Hematopoietic multipotent progenitor cell treated with erythropoietin and hydrocortisone succinate and interleukin-3 and kit ligand, for 6 days (in vitro differentiated cells): ENCODE measurements at regions not wholly inside any gene's neighbourhood (a gene's known extent, or its start where the extent isn't known, plus 50 kb on each side); places are given as distances from the start of the nearest gene placed in this dataset.

Experiments
- DNase-seq: peaks from one replicate; pipeline ENCODE4 v3.0.0-alpha.2; 2015

- no peak for DNase-seq
Measured at GRCh38 chr2:126775300-126775985, 119.5 kb downstream of the GYPC start.

- DNase-seq, result no peak
Measured at GRCh38 chr2:126776255-126776654, 120.3 kb downstream of the GYPC start.

GRCh38 chr2:126776692-126777619 is 121.0 kb downstream of the GYPC start:
- DNase-seq, result peak; percentile 86

GRCh38 chr2:126777620-126777978 is 121.1 kb upstream of the TEX51 start:
- DNase-seq, result no peak

GRCh38 chr2:126778561-126779501 is 119.9 kb upstream of the TEX51 start:
- DNase-seq, result peak; percentile 12

GRCh38 chr2:126781206-126781605 is 117.5 kb upstream of the TEX51 start:
- DNase-seq, result no peak

- DNase-seq, result no peak
Measured at GRCh38 chr2:126781806-126782205, 116.9 kb upstream of the TEX51 start.

- DNase-seq, result no peak
Measured at GRCh38 chr2:126782648-126783047, 116.0 kb upstream of the TEX51 start.

GRCh38 chr2:126783341-126783740 is 115.3 kb upstream of the TEX51 start:
- no peak for DNase-seq

- DNase-seq, result no peak
Measured at GRCh38 chr2:126784045-126784444, 114.6 kb upstream of the TEX51 start.

GRCh38 chr2:126784621-126785020 is 114.1 kb upstream of the TEX51 start:
- no peak for DNase-seq

GRCh38 chr2:126785236-126785635 is 113.5 kb upstream of the TEX51 start:
- no peak for DNase-seq

GRCh38 chr2:126785862-126786261 is 112.8 kb upstream of the TEX51 start:
- DNase-seq, result no peak

- no peak for DNase-seq
Measured at GRCh38 chr2:126786765-126787164, 111.9 kb upstream of the TEX51 start.

GRCh38 chr2:126787289-126787688 is 111.4 kb upstream of the TEX51 start:
- DNase-seq, result no peak

GRCh38 chr2:126788113-126788512 is 110.6 kb upstream of the TEX51 start:
- DNase-seq, result no peak

GRCh38 chr2:126788652-126789051 is 110.0 kb upstream of the TEX51 start:
- DNase-seq, result no peak

GRCh38 chr2:126790987-126791780 is 107.5 kb upstream of the TEX51 start:
- DNase-seq, result no peak

- no peak for DNase-seq
Measured at GRCh38 chr2:126792186-126792585, 106.5 kb upstream of the TEX51 start.

- no peak for DNase-seq
Measured at GRCh38 chr2:126792993-126793392, 105.7 kb upstream of the TEX51 start.

- no peak for DNase-seq
Measured at GRCh38 chr2:126793885-126794613, 104.6 kb upstream of the TEX51 start.

- no peak for DNase-seq
Measured at GRCh38 chr2:126795656-126796055, 103.0 kb upstream of the TEX51 start.
